ENCODE measurements at regions not wholly inside any gene's neighbourhood (a gene's known extent, or its start where the extent isn't known, plus 50 kb on each side); places are given as distances from the start of the nearest gene placed in this dataset.
A peak's percentile ranks its signal among the peaks of the same experiment; 100 is the strongest.

DNA sequence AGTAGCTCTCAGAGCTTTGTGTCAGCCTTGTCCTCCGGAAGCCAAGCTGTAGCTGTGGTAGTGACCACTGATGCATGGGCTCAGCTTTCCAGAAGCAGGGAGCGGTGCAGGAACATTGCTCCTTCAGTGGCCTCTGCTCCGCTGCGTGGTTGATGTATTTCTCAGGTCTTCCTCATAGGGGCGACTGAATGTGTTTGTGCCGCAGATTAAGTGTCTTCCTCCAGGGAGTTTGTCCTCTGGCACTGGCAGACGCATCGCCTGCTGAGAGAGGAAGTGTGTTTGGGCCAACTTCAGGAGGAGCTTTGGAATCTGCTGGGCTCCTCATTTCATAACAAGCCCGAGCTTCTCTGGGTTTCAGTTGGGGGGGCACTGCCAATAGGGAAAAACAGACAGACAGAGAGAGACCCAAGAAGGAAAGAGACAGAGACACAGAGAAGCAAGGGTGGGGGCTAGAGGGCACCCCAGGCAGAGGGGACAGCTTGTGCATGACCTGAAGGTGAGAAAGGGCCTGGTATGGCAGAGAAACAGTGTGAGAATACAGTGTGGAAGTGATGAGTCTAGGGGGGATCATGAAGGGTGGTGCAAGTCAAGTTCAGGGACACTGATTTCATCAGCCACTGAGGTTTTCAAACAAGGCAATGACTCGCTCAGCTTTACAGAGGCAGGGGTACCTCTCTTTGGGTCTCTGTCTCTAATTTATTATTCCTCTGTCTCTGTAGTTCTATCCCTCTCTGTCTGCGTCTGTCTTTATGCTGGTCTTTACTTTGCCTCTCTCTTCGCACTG lies 69.4 kb upstream of the PRIMA1 start:
- no peak overlapping the region for H3K27ac ChIP-seq (ENCODE audit: low read depth in 2 of 2, low read length in 2 of 2)
- DNase-seq, result peak in 4 of 5 donors; percentile 53 to 78 (median 72)
- H3K4me1 ChIP-seq (ENCODE audit: control insufficient read depth in 2 of 3, insufficient read depth in 2 of 3, low read depth in 1 of 3, low read length in 3 of 3), result no peaks in the 10 kb centered on the region
- H3K9ac ChIP-seq (ENCODE audit: low read length in 3 of 3), result no peak overlapping the region
- no peaks in the 10 kb centered on the region for H3K36me3 ChIP-seq (ENCODE audit: control insufficient read depth in 2 of 3, insufficient read depth in 3 of 3, low read length in 3 of 3)
- no peaks in the 10 kb centered on the region for H3K9me3 ChIP-seq (ENCODE audit: control insufficient read depth in 2 of 3, insufficient read depth in 1 of 3, low read length in 3 of 3)
- H3K27me3 ChIP-seq (ENCODE audit: control insufficient read depth, insufficient read depth, low read length), result no peaks in the 10 kb centered on the region
- intact Hi-C loops (cut with DNase I), result no loop called here
- H3K4me3 ChIP-seq (ENCODE audit: low read length in 3 of 3), result no peak overlapping the region
- TF ChIP-seq CTCF (IDR thresholded peaks at IDR 0.05; ENCODE audit: borderline replicate concordance, extremely low read depth, insufficient read depth), result no peak
- no peak for FAIRE-seq

GRCh38 chr14:93857081-93857480 lies 68.8 kb upstream of the PRIMA1 start:
- no peak overlapping the region for H3K27ac ChIP-seq (ENCODE audit: low read depth in 2 of 2, low read length in 2 of 2)
- intact Hi-C loops (cut with DNase I), result no loop called here

GRCh38 chr14:93855737-93856136 lies 67.5 kb upstream of the PRIMA1 start:
- no peaks in the 10 kb centered on the region for H3K36me3 ChIP-seq (ENCODE audit: control insufficient read depth in 2 of 3, insufficient read depth in 3 of 3, low read length in 3 of 3)
- no peaks in the 10 kb centered on the region for H3K4me1 ChIP-seq (ENCODE audit: control insufficient read depth in 2 of 3, insufficient read depth in 2 of 3, low read depth in 1 of 3, low read length in 3 of 3)
- intact Hi-C loops (cut with DNase I), result no loop called here
- DNase-seq, result no peak
- H3K27me3 ChIP-seq (ENCODE audit: control insufficient read depth, insufficient read depth, low read length), result no peaks in the 10 kb centered on the region
- no peak for FAIRE-seq
- no peak overlapping the region for H3K27ac ChIP-seq (ENCODE audit: low read depth in 2 of 2, low read length in 2 of 2)
- no peak overlapping the region for H3K9ac ChIP-seq (ENCODE audit: low read length in 3 of 3)
- TF ChIP-seq CTCF (IDR thresholded peaks at IDR 0.05; ENCODE audit: borderline replicate concordance, extremely low read depth, insufficient read depth), result no peak
- H3K4me3 ChIP-seq (ENCODE audit: low read length in 3 of 3), result no peak overlapping the region
- H3K9me3 ChIP-seq (ENCODE audit: control insufficient read depth in 2 of 3, insufficient read depth in 1 of 3, low read length in 3 of 3), result no peaks in the 10 kb centered on the region

More at GRCh38 chr14:93857081-93857480, 68.8 kb upstream of the PRIMA1 start:
- no peaks in the 10 kb centered on the region for H3K9me3 ChIP-seq (ENCODE audit: control insufficient read depth in 2 of 3, insufficient read depth in 1 of 3, low read length in 3 of 3)
- no peak overlapping the region for H3K4me3 ChIP-seq (ENCODE audit: low read length in 3 of 3)
- no peak for TF ChIP-seq CTCF (IDR thresholded peaks at IDR 0.05; ENCODE audit: borderline replicate concordance, extremely low read depth, insufficient read depth)
- DNase-seq (no peak), FAIRE-seq (no peak)
- H3K27me3 ChIP-seq (ENCODE audit: control insufficient read depth, insufficient read depth, low read length), result no peaks in the 10 kb centered on the region
- H3K9ac ChIP-seq (ENCODE audit: low read length in 3 of 3), result no peak overlapping the region
- H3K4me1 ChIP-seq (ENCODE audit: control insufficient read depth in 2 of 3, insufficient read depth in 2 of 3, low read depth in 1 of 3, low read length in 3 of 3), result no peaks in the 10 kb centered on the region
- H3K36me3 ChIP-seq (ENCODE audit: control insufficient read depth in 2 of 3, insufficient read depth in 3 of 3, low read length in 3 of 3), result no peaks in the 10 kb centered on the region
